Activated CD8-positive, alpha-beta memory T cell treated with anti-CD3 and anti-CD28 coated beads, Interleukin-2, amount 50 U/mL, for 1 hour (primary cell): ENCODE measurements at regions not wholly inside any gene's neighbourhood (a gene's known extent, or its start where the extent isn't known, plus 50 kb on each side); places are given as distances from the start of the nearest gene placed in this dataset.

Source experiments
- DNase-seq: peaks from one replicate; pipeline ENCODE4 v3.0.0-alpha.2; 2020; ENCODE audit errors: extremely low read depth

DNA sequence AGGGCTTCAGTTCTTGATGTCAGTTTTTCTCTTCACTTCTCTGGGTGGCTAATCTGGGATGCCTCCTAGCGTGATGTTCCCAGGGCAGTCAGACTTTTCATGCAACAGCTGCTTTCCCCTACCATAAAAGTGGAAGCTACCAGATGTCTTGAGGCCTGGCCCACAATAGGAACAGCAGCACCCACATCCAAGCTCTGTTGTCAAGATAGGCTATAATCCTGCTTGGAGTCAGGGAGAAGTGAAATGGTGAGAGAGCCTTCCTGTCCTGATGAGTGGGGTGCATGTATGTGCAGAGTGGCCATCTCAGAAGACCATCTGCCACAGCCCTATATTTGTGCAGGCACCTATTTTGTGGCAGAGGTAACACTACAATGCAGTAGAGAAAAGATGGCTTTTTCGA is 108.0 kb downstream of the HTR5A start:
- DNase-seq = no peak

- DNase-seq = no peak
Measured at GRCh38 chr7:155181768-155182167, 111.6 kb downstream of the HTR5A start.

DNA sequence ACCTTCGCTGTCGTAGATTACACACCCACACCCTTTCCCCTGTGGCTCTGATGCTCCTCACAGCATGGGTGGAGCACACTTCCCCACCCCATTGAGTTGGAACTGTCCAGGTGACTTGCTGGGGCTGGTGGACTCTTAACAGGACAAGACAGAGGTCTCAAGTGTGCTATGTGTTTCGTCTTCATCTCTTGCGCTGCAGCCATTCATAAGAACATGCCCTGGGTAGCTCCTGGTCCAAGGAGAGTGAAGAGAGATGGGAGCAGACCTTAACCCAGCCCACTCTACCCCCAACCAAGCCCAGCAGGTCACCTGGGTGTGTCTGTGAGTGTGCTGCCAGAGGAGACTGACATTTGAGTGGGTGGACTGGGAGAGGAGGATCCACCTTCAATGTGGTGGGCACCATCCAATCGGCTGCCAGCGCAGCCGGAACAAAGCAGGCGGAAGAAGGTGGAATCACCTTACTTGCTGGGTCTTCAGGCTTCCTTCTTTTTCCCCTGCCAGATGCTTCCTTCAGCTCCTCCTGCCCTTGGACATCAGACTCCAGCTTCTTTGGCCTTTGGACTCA is 112.4 kb downstream of the HTR5A start:
- no peak for DNase-seq

- no peak for DNase-seq
Measured at GRCh38 chr7:155183655-155184054, 113.5 kb downstream of the HTR5A start.

- DNase-seq = no peak
Measured at GRCh38 chr7:155184923-155185322, 112.8 kb upstream of the INSIG1 start.

- no peak for DNase-seq
Measured at GRCh38 chr7:155187061-155187785, 110.5 kb upstream of the INSIG1 start.

DNA sequence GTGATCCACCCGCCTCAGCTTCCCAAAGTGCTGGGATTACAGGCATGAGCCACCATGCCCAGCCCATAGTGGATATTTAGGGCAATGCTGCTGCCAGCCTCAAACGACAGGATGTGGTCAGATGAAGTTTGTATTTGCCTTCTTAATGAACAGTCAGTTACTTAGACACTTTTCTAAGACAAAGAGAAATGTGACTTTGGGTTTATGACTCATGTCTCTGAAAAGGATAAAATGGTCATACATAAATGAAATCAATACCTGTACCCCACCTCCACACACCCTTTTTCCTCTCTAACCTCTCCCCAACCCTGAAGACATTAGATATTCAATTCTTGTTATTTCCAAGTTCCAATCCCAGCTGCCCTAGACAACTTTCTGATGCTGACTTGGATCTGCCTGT is 109.3 kb upstream of the INSIG1 start:
- DNase-seq = no peak

DNA sequence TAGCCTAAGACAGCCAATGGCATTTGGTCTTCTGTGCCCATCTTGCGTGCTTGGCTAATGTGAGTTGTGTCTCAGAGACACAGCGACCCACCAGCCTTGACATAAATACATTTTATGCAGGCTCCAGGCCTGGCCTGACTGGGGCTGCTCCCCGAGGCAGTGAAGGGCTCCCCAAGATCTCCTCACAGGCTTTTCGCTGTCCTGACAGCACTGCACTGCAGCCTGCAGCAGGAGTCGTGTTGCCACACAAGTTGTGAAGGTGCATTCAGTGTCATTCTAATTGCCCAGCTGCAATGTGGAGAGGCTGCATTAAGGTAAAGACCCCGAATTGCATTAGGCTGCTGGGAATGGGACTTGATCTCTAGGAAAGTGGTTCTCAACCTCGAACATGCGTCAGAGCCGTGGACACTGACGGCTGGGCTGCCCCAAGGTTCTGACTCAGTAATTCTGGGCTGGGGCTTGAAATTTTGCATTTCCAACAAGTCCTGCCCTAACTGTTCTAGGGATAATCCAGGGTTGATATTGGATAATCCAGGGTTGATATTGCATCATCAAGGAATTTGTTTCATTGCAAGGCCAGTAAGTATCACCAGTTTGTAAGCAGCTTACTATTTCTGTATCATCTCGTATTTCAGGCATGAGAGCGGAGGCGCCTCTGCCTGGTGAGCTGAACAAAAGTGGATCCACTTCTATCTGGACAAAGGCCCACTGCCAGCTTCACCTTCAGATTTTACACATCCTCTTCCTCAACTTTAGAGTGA is 108.7 kb upstream of the INSIG1 start:
- DNase-seq = no peak

GRCh38 chr7:155189590-155189989 is 108.1 kb upstream of the INSIG1 start:
- DNase-seq = no peak

GRCh38 chr7:155190688-155191087 is 107.0 kb upstream of the INSIG1 start:
- DNase-seq = no peak

DNA sequence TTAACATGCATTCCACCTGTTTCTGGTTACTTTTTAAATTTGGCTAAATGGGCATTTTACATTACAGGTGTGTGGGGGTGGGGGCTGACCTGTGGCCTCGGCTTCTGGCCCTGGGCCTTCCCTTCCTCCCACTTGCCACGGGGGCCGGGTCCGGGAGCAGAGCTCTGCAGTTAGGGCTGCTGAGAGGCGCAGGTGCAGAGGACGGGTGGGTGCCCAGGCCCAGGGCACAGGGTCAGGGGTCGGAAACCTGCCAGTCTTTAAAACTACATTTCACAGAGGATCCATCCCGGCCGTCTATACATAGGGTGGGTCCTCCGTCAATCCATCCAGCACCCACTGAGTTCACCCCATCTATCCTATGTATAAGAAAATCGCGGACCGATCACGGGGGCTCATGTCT is 106.5 kb upstream of the INSIG1 start:
- DNase-seq = no peak

GRCh38 chr7:155191901-155192478 is 105.7 kb upstream of the INSIG1 start:
- DNase-seq = no peak

DNA sequence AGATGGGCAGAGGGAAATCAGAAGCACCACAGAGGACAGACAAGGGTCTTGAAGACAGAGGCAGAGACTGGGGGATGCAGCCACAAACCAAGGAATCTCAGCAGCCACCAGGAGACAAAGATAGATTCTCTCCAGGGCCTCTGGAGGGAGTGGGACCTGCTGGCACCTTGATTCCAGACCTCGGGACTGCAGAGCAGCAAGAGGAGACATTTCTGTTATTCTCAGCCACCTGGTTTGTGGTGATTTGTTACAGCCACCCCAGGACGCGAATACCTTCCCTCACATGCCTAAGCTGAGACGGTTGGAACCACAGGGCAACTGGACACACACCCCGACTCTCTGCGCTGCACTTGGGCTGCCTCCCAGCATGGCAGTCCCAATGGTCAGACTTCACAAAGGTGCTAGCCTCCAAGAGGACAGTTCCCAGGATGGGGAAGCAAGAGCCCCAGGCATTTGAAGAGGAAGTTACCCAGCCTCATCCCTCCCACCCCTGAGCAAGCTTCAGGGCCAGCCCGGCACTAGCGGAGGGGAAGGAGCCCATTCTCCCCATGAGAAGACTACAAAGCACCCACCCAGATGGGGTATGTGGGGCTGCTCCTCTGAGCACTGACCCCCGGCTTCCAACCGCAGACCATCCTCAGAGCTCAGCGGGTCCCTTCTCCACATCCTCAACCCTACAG is 104.6 kb upstream of the INSIG1 start:
- no peak for DNase-seq

DNA sequence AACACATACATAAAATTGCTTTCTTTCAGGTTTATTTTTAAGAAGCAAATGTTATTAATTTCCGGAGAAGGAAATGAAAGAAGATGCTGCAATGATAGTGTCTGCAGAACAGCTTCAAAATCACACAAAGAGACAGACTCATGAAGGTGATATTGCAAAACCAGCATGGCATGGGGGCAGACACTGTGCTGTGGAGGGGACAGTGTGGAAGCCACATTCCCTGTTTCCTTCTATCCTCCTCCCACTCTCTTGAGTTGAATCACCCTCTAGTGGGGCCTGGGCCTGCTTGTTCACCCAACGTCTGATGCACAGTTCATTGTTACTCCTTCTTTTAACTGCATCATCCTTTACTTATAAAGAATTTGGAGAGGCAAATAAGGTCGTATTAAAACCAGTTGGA is 104.0 kb upstream of the INSIG1 start:
- DNase-seq = no peak

DNA sequence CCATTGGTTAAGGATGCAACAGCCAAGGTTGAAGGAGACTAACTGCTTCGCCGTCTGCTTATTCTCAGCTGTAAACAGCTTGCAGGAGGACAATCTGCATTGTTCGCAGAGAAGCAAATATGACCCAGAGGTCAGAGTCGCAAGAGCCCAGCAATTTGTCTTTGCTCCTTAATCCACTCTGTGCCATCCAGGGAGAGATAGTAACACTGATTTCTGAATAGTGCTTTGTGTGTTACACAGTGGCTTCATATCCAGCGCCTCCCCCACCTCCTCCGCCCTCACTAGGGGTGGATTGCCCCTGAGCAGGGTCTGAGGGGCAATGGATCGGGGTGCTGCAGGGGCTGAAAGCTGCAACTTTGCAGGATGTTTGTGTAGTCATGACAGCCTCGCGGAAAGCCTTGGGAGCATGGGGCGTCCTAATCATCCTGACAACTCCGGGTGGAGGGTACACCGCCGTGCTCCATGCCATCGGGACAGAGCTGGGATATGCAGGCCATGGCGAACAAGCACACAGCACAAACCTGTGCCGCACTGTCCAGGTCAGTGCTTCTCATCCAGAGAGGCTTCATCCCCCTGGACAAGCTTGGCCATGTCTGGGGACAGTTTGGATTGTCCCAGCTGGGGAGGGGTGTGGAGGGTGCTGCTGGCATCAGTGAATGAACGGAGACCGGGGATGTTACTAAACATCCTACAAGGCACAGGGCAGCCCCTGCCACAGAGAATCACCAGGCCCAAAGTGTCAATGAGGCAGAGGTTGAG is 103.1 kb upstream of the INSIG1 start:
- no peak for DNase-seq

DNA sequence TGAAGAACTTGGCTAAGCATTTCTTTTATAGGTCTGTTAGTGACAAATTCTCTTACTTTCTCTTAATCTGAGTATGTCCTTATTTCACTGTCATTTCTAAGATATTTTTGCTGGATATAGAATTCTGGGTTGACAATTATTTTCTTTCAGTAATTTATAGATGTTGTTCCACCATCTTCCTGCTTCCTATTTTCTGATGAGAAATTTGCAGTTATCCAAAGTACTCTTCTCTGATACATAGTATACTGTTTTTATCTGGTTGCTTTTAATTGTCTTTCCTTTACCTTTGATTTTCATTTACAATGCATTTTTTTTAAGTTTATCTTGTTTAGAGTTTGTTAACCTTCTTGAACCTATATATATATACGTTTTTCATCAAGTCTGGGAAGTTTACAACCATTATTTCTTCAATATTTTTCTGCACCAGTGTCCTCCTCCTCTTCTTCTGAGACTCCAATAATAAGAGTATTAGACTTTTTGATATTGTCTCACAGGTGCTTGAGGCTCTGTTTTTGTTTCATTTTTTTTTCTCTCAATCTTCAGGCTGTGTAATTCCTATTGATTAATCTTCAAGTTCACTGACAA is 101.6 kb upstream of the INSIG1 start:
- no peak for DNase-seq

DNA sequence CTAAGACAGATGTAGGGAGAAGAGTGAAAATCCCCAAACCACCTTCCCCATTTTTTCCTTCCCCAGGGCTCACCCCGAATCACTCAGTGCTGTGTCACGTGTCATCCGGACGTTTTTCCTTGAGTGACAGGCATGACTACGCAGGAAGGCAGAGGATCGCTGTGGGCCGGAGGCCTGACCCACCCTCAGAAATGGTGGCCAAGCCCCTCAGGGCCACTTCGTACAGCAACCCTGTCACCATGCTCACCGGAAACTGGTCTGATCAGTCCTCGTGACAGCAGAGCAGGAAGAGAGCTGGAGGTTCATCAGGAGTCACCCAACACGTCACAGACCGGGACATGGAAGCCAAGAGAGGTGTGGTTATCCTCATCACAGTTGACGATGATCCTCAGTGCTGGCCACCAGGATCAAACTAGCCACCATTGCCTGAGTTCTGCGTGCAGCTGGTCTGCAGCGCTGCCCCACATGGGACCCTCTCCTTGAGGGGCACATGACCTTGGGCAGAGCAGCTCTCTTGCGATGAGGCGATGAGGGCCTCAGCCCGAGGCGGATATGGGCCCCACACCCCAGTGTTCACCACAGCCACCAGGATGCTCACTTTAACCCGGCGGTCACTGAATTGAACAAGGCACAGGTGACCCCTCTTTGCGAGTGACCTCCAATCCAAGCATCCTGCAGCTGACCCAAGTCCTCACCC is 99.3 kb upstream of the INSIG1 start:
- no peak for DNase-seq

GRCh38 chr7:155198901-155199845 is 98.5 kb upstream of the INSIG1 start:
- no peak for DNase-seq
